GM23248 (cell line): ENCODE measurements at regions not wholly inside any gene's neighbourhood (a gene's known extent, or its start where the extent isn't known, plus 50 kb on each side); places are given as distances from the start of the nearest gene placed in this dataset.

Experiments used
- DNase-seq: peaks from one replicate; pipeline ENCODE4 v3.0.0-alpha.2; 2015
- H2AFZ ChIP-seq: fragments of 200-600 bp; sonication (generic); 2 replicates; pipeline ENCODE4 v1.6.1; 2016; ENCODE audit warnings: antibody characterized with exemption
- H3F3A ChIP-seq: fragments of 200-600 bp; sonication (generic); 2 replicates; pipeline ENCODE4 v1.6.1; 2016; ENCODE audit warnings: mild to moderate bottlenecking, antibody characterized with exemption, mixed run types; ENCODE audit not compliant: insufficient read depth
- H3K27ac ChIP-seq: fragments of 200-600 bp; sonication (generic); 2 replicates; pipeline ENCODE4 v1.5.1; 2016; ENCODE audit warnings: mild to moderate bottlenecking
- H3K27me3 ChIP-seq: fragments of 200-600 bp; sonication (generic); replicated peaks from 2 replicates; pipeline ENCODE4 v1.6.1; 2016; ENCODE audit warnings: mild to moderate bottlenecking; ENCODE audit not compliant: insufficient read depth
- H3K36me3 ChIP-seq: fragments of 200-600 bp; sonication (generic); 2 replicates; pipeline ENCODE4 v1.6.1; 2016; ENCODE audit warnings: low read depth, mild to moderate bottlenecking
- H3K4me1 ChIP-seq: fragments of 200-600 bp; sonication (generic); 2 replicates; pipeline ENCODE4 v1.6.1; 2016; ENCODE audit warnings: mild to moderate bottlenecking; ENCODE audit not compliant: insufficient read depth
- H3K4me2 ChIP-seq: fragments of 200-600 bp; sonication (generic); one replicate; pipeline ENCODE4 v1.6.1; 2016; ENCODE audit warnings: mild to moderate bottlenecking; ENCODE audit not compliant: unreplicated experiment
- H3K4me3 ChIP-seq: fragments of 200-600 bp; sonication (generic); 2 replicates; pipeline ENCODE4 v1.5.1; 2016; ENCODE audit warnings: mild to moderate bottlenecking
- H3K79me2 ChIP-seq: fragments of 200-600 bp; sonication (generic); 2 replicates; pipeline ENCODE4 v1.6.1; 2016; ENCODE audit warnings: mild to moderate bottlenecking; ENCODE audit not compliant: insufficient read depth
- H3K9ac ChIP-seq: fragments of 200-600 bp; sonication (generic); 2 replicates; pipeline ENCODE4 v1.6.1; 2016; ENCODE audit warnings: mild to moderate bottlenecking
- H3K9me2 ChIP-seq: fragments of 200-600 bp; sonication (generic); 2 replicates; pipeline ENCODE4 v1.6.1; 2016; ENCODE audit warnings: mixed run types, mild to moderate bottlenecking, moderate library complexity; ENCODE audit not compliant: insufficient read depth
- H3K9me3 ChIP-seq: fragments of 200-600 bp; sonication (generic); one replicate; pipeline ENCODE4 v1.6.1; 2017; ENCODE audit warnings: low read depth
- H4K20me1 ChIP-seq: fragments of 200-600 bp; sonication (generic); 2 replicates; pipeline ENCODE4 v1.6.0; 2016; ENCODE audit not compliant: insufficient read depth
- EZH2 ChIP-seq: fragments of 200-600 bp; sonication (generic); IDR thresholded peaks from 2 replicates; pipeline ENCODE4 v1.6.1; 2018; ENCODE audit warnings: antibody characterized with exemption, mild to moderate bottlenecking; ENCODE audit not compliant: insufficient read depth, poor library complexity, severe bottlenecking
- EZH2phosphoT487 ChIP-seq: fragments of 200-600 bp; sonication (generic); IDR thresholded peaks from 2 replicates; pipeline ENCODE4 v1.6.1; 2018; ENCODE audit warnings: antibody characterized with exemption, moderate library complexity, mild to moderate bottlenecking, low read depth; ENCODE audit not compliant: insufficient read depth
- WGBS, 2 experiments: methylation state at CpG; one replicate each; pipeline ENCODE4 v1.1.6; 2015 to 2017; ENCODE audit warnings: low lambda C conversion rate in 2 of 2, low coverage in 1 of 2; ENCODE audit errors: missing lambda C conversion rate in 2 of 2; 5-methylcytosine and 5-hydroxymethylcytosine counted together
- in situ Hi-C: fragments of 300-500 bp; cut with MboI; formaldehyde crosslinking; loops from 2 replicates; pipeline ENCODE4 v1.15.0; 2020

GRCh38 chr3:106290304-106290997 lies 421.6 kb upstream of the CBLB start:
- TF ChIP-seq EZH2 (no peak), EZH2phosphoT487 (no peak)
- H3F3A ChIP-seq = no peaks in the 10 kb centered on the region
- H3K9me2 ChIP-seq = no peaks in the 10 kb centered on the region
- H3K27ac ChIP-seq = no peak overlapping the region
- H3K4me2 ChIP-seq = no peak overlapping the region
- H3K4me1 ChIP-seq = no peaks in the 10 kb centered on the region
- H4K20me1 ChIP-seq = no peaks in the 10 kb centered on the region
- no peaks in the 10 kb centered on the region for H3K9me3 ChIP-seq
- whole genome bisulfite sequencing, 2 experiments = 42 to 52% methylated on average over 1 of the region's 1 CpG
- H3K4me3 ChIP-seq = no peak overlapping the region
- no peaks in the 10 kb centered on the region for H3K27me3 ChIP-seq
- in situ Hi-C loops = no loop called here
- H3K36me3 ChIP-seq = no peaks in the 10 kb centered on the region
- H3K79me2 ChIP-seq = no peaks in the 10 kb centered on the region
- no peak overlapping the region for H2AFZ ChIP-seq
- no peak overlapping the region for H3K9ac ChIP-seq
- DNase-seq = no peak

GRCh38 chr3:106293161-106293560 lies 424.3 kb upstream of the CBLB start:
- no peaks in the 10 kb centered on the region for H3K36me3 ChIP-seq
- no peaks in the 10 kb centered on the region for H3K27me3 ChIP-seq
- H3K4me3 ChIP-seq = no peak overlapping the region
- H3K4me2 ChIP-seq = no peak overlapping the region
- H3K79me2 ChIP-seq = no peaks in the 10 kb centered on the region
- no peak overlapping the region for H3K27ac ChIP-seq
- H4K20me1 ChIP-seq = no peaks in the 10 kb centered on the region
- no peak for TF ChIP-seq EZH2
- no peak for TF ChIP-seq EZH2phosphoT487
- no peaks in the 10 kb centered on the region for H3K9me3 ChIP-seq
- DNase-seq = no peak
- WGBS, 2 experiments = 79 to 87% methylated on average over 3 of the region's 3 CpGs
- H3K9ac ChIP-seq = no peak overlapping the region
- in situ Hi-C loops = no loop called here
- H3K9me2 ChIP-seq = no peaks in the 10 kb centered on the region
- H3F3A ChIP-seq = no peaks in the 10 kb centered on the region
- no peak overlapping the region for H2AFZ ChIP-seq
- H3K4me1 ChIP-seq = no peaks in the 10 kb centered on the region

- no peak overlapping the region for H3K9ac ChIP-seq
- no peaks in the 10 kb centered on the region for H3K27me3 ChIP-seq
- H3K27ac ChIP-seq = no peak overlapping the region
- no peak overlapping the region for H3K4me3 ChIP-seq
- H4K20me1 ChIP-seq = no peaks in the 10 kb centered on the region
- no peak overlapping the region for H3K4me2 ChIP-seq
- H3K9me3 ChIP-seq = no peaks in the 10 kb centered on the region
- peaks cover 6% of the 10 kb centered on the region; the same call in 1 of the 2 replicates for H3F3A ChIP-seq
- no peaks in the 10 kb centered on the region for H3K36me3 ChIP-seq
- H3K9me2 ChIP-seq = no peaks in the 10 kb centered on the region
- no peak for DNase-seq
- in situ Hi-C loops = no loop called here
- TF ChIP-seq EZH2phosphoT487 = no peak
- TF ChIP-seq EZH2 = no peak
- H3K4me1 ChIP-seq = peaks cover 4% of the 10 kb centered on the region
- no peaks in the 10 kb centered on the region for H3K79me2 ChIP-seq
- no peak overlapping the region for H2AFZ ChIP-seq
These were observed 425.3 kb upstream of the CBLB start for GRCh38 chr3:106294121-106294520.

- Histone ChIP-seq H3K79me2 (no peaks in the 10 kb centered on the region), H3K27ac (no peak overlapping the region), H3K4me1 (peaks cover 11% of the 10 kb centered on the region), H3K4me3 (no peak overlapping the region), H3K9me3 (no peaks in the 10 kb centered on the region), H3K4me2 (no peak overlapping the region), H3K9me2 (no peaks in the 10 kb centered on the region), H2AFZ (no peak overlapping the region), H3K9ac (no peak overlapping the region), H4K20me1 (no peaks in the 10 kb centered on the region), H3K36me3 (no peaks in the 10 kb centered on the region), H3K27me3 (no peaks in the 10 kb centered on the region), H3F3A (peaks cover 6% of the 10 kb centered on the region; the same call in 1 of the 2 replicates)
- no peak for DNase-seq
- TF ChIP-seq EZH2phosphoT487 (no peak), EZH2 (no peak)
- in situ Hi-C loops = no loop called here
- 91 to 95% methylated on average over 5 of the region's 5 CpGs for WGBS, 2 experiments
These were observed 427.2 kb upstream of the CBLB start for GRCh38 chr3:106296062-106296461.
